Esophagus squamous epithelium (tissue), 5 donors: ENCODE measurements at regions not wholly inside any gene's neighbourhood (a gene's known extent, or its start where the extent isn't known, plus 50 kb on each side); places are given as distances from the start of the nearest gene placed in this dataset.
"Not testable (repeated sequence)": the region's sequence is repeated elsewhere in the genome, so short reads cannot be mapped to it uniquely, and the experiment has no call there.

Source experiments
- DNase-seq: peaks from one replicate; lab custom pipeline; 2025; lab: John Stamatoyannopoulos, UW
- H3K27ac ChIP-seq, 4 donors: fragments of 200-600 bp; sonication (generic); one replicate each; pipeline ENCODE4 v1.5.1; 2016 to 2019; ENCODE audit warnings: mild to moderate bottlenecking in 1 of 4
- H3K27me3 ChIP-seq, 4 donors: fragments of 200-600 bp; sonication (generic); 1 replicate in 3 of 4; 2 replicates in 1 of 4; pipeline versions ENCODE4 v1.5.1 to v1.6.0; 2017 to 2021; ENCODE audit warnings: antibody characterized with exemption in 1 of 4
- H3K36me3 ChIP-seq, 3 donors: fragments of 200-600 bp; sonication (generic); one replicate each; pipeline ENCODE4 v1.5.1; 2016 to 2019
- H3K4me1 ChIP-seq, 3 donors: fragments of 200-600 bp; sonication (generic); one replicate each; pipeline ENCODE4 v1.5.1; 2017 to 2019
- H3K4me3 ChIP-seq, 4 donors: fragments of 200-600 bp; sonication (generic); 1 replicate in 3 of 4; 2 replicates in 1 of 4; pipeline ENCODE4 v1.5.1; 2016 to 2019; ENCODE audit warnings: mild to moderate bottlenecking in 2 of 4, moderate library complexity in 1 of 4
- H3K9me3 ChIP-seq, 3 donors: fragments of 200-600 bp; sonication (generic); one replicate each; pipeline ENCODE4 v1.5.1; 2016 to 2019
- POLR2A ChIP-seq, 4 donors: fragments of 450-650 bp; IDR thresholded peaks; one replicate each; pipeline ENCODE4 v1.6.1; 2017; ENCODE audit warnings: antibody characterized with exemption in 4 of 4, mild to moderate bottlenecking in 4 of 4, moderate library complexity in 3 of 4
- WGBS, 2 donors: methylation state at CpG; one replicate each; pipeline ENCODE4 v1.1.5; 2018; 5-methylcytosine and 5-hydroxymethylcytosine counted together
- intact Hi-C: fragments of 100-400 bp; cut with DNase I; formaldehyde crosslinking; loops from one replicate; pipeline ENCODE4 v1.15.0; 2022
- TF ChIP-seq, protein P1 (sequence below), 6 experiments: fragments of 450-650 bp in 4 of 6; fragments of 200-600 bp in 2 of 6; sonication (generic) in 2 of 6; IDR thresholded peaks; one replicate each; pipeline ENCODE4 v1.5.1; 2016 to 2019; ENCODE audit warnings: antibody characterized with exemption in 6 of 6, mild to moderate bottlenecking in 4 of 6, moderate library complexity in 4 of 6
- donor health status: DM: yes; HTN: yes; CAD: no.

DNA sequence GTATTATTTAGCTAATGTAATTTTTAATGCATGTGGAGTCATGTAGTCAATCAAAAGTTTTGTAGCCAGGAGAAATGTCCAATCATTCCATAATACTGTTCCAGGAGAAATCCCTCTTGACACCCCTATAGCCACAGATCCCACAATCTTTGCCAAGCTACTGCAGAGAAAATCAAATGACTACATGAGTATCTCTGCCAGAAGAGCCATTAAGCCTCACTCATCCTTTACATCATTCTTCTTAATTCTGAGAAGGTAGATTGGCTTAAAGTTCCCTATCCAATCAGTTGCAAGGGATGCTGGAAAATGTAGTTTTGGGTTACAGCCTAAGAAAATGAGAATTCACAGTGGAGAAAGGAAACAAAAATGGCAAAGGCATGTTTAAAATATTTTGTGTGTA lies 502.1 kb downstream of the ZBBX start:
- Histone ChIP-seq H3K9me3 (no peaks in the 10 kb centered on the region), H3K4me3 (no peak overlapping the region), H3K4me1 (no peaks in the 10 kb centered on the region), H3K27ac (no peak overlapping the region), H3K27me3 (no peaks in the 10 kb centered on the region), H3K36me3 (no peaks in the 10 kb centered on the region)
- DNase-seq, result no peak
- TF ChIP-seq, protein P1, sequence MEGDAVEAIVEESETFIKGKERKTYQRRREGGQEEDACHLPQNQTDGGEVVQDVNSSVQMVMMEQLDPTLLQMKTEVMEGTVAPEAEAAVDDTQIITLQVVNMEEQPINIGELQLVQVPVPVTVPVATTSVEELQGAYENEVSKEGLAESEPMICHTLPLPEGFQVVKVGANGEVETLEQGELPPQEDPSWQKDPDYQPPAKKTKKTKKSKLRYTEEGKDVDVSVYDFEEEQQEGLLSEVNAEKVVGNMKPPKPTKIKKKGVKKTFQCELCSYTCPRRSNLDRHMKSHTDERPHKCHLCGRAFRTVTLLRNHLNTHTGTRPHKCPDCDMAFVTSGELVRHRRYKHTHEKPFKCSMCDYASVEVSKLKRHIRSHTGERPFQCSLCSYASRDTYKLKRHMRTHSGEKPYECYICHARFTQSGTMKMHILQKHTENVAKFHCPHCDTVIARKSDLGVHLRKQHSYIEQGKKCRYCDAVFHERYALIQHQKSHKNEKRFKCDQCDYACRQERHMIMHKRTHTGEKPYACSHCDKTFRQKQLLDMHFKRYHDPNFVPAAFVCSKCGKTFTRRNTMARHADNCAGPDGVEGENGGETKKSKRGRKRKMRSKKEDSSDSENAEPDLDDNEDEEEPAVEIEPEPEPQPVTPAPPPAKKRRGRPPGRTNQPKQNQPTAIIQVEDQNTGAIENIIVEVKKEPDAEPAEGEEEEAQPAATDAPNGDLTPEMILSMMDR (IDR thresholded peaks at IDR 0.05), result no peak
- no peak for TF ChIP-seq POLR2A (IDR thresholded peaks at IDR 0.05)
- intact Hi-C loops, result no loop called here

DNA sequence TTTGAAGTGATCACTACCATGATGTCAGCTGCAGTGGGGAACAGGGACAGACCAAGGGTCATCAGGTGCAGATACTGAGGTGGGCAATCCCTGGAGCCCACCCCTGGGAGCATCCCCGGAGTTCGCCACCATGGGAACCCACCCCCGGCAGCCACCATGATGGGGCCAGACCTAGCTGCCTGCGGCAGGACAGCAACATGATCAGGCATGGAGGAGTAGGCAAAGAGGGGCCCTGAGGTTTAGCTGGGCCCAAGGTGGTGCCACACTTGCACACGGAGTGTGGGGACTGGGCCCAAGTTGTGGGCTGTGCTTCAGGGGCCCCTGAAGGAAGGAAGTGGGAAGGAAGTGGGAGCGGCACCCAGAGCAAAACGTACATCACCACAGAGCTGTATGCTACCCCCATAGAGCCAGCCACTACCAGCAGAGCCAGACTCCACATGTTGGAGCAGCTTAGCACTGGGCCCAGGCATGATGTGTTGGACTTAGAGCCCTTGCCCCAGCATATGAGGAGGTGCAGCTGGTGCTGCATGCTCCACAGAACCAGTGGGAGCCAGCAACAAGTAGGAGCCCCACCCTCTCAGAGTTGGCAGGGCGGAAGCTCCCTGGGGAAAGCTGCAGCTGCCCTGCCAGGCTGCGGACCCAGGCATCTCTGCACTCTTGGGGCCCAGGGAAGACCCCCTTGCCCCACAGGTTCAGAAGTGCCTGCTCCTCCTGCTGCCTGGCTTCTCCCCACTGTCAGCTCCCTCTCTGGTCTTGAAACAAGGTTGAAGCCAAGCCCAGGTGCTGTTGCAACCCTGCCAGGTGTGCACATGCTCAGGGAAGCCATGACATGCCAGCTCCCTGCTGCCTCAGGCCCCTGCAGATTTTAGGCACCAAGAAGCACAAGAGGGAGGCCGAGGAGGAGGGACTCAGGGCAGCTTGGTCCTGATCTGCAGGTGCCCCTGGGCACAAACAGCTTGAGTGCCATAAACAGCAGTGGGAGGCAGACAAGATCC lies 515.3 kb downstream of the ZBBX start:
- WGBS, 2 donors, result 81 to 93% methylated on average over 3 to 5 of the region's 10 CpGs
- Histone ChIP-seq H3K4me3 (no peak overlapping the region), H3K27ac (no peak overlapping the region), H3K36me3 (no peaks in the 10 kb centered on the region), H3K9me3 (peaks cover 0 to 13% (median 0%) of the 10 kb centered on the region in 3 donors), H3K27me3 (no peaks in the 10 kb centered on the region), H3K4me1 (no peaks in the 10 kb centered on the region)
- no peak for TF ChIP-seq POLR2A (IDR thresholded peaks at IDR 0.05)
- TF ChIP-seq, protein P1 (IDR thresholded peaks at IDR 0.05), result no peak
- no peak for DNase-seq
- intact Hi-C loops, result no loop called here

DNA sequence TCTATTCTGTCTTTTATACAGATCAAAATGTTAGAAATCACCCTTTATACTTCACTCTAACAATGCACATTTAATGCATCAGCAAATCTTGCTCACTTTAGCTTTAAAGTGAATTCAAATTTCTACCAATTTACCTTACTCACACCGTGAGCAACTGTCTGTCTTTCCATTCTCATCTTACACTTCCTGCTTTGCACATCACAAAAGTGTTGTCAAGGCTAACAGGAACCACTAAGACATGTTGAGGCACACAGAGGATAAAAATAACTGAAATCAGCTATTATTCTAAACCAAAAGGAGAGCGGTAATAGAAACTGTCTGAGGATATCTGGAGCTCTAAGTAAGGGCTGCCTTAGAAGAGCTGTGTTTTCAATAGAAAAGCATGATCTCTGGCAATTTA lies 519.9 kb downstream of the ZBBX start:
- DNase-seq, result no peak
- Histone ChIP-seq H3K27me3 (no peaks in the 10 kb centered on the region), H3K27ac (no peak overlapping the region), H3K36me3 (no peaks in the 10 kb centered on the region), H3K4me1 (no peaks in the 10 kb centered on the region), H3K4me3 (no peak overlapping the region), H3K9me3 (peaks cover 0 to 4% (median 0%) of the 10 kb centered on the region in 3 donors)
- TF ChIP-seq, protein P1 (IDR thresholded peaks at IDR 0.05), result no peak
- no peak for TF ChIP-seq POLR2A (IDR thresholded peaks at IDR 0.05)
- intact Hi-C loops, result no loop called here
- WGBS, 2 donors, result 31 to 54% methylated on average over 2 of the region's 2 CpGs

DNA sequence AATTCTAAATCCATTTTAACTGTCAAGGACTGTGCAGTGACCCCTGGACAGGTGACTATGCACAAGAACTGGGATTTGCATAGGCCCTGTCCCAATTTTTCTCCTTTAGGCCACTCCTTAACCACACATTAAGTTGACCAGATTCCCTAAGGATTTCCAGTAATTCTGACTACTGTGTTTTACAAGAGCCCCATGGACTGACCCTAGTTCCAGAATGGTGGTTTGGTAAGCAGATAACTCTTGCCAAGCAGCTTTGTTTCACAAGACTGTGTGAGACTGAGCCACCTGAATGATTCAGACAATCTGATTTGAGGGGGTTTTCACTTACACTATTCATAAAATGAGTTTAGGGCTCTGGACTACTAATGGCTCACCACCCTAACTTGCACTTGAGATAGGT lies 535.8 kb downstream of the ZBBX start:
- intact Hi-C loops, result no loop called here
- no peak for DNase-seq
- TF ChIP-seq, protein P1 (IDR thresholded peaks at IDR 0.05), result no peak
- TF ChIP-seq POLR2A (IDR thresholded peaks at IDR 0.05), result no peak
- H3K4me3 ChIP-seq, result no peak overlapping the region
- no peaks in the 10 kb centered on the region for H3K36me3 ChIP-seq
- H3K9me3 ChIP-seq, result peaks cover 0 to 8% (median 0%) of the 10 kb centered on the region in 3 donors
- H3K27ac ChIP-seq, result no peak overlapping the region
- no peaks in the 10 kb centered on the region for H3K4me1 ChIP-seq
- no peaks in the 10 kb centered on the region for H3K27me3 ChIP-seq

DNA sequence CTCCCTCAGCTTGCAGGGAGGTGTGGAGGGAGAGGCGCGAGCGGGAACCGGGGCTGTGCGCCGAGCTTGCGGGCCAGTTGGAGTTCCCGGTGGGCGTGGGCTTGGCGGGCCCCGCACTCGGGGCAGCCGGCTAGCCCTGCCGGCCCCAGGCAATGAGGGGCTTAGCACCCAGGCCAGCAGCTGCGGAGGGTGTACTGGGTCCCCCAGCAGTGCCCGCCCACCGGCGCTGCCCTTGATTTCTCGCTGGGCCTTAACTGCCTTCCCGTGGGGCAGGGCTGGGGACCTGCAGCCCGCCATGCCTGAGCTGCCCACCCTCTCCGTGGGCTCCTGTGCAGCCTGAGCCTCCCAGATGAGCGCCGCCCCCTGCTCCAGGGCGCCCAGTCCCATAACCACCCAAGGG lies 537.3 kb downstream of the ZBBX start:
- H3K27me3 ChIP-seq, intact Hi-C loops, H3K9me3 ChIP-seq, H3K4me3 ChIP-seq, H3K4me1 ChIP-seq, H3K27ac ChIP-seq, DNase-seq, H3K36me3 ChIP-seq: not testable (repeated sequence)
- WGBS, 2 donors, result 88% methylated on average over 5 of the region's 25 CpGs; no CpG with 5 or more reads in 1 of the 2 donors
